ENCODE measurements at regions not wholly inside any gene's neighbourhood (a gene's known extent, or its start where the extent isn't known, plus 50 kb on each side); places are given as distances from the start of the nearest gene placed in this dataset.

- Mint-ChIP-seq H3K27ac (no peak overlapping the region), H3K27me3 (ENCODE audit: low read depth) (peaks cover under 1% of the 10 kb centered on the region), H3K4me3 (no peak overlapping the region), H3K9me3 (no peaks in the 10 kb centered on the region), H3K4me1 (peaks cover 10% of the 10 kb centered on the region), H3K36me3 (ENCODE audit: low read depth) (no peaks in the 10 kb centered on the region)
- TF ChIP-seq, protein P1, sequence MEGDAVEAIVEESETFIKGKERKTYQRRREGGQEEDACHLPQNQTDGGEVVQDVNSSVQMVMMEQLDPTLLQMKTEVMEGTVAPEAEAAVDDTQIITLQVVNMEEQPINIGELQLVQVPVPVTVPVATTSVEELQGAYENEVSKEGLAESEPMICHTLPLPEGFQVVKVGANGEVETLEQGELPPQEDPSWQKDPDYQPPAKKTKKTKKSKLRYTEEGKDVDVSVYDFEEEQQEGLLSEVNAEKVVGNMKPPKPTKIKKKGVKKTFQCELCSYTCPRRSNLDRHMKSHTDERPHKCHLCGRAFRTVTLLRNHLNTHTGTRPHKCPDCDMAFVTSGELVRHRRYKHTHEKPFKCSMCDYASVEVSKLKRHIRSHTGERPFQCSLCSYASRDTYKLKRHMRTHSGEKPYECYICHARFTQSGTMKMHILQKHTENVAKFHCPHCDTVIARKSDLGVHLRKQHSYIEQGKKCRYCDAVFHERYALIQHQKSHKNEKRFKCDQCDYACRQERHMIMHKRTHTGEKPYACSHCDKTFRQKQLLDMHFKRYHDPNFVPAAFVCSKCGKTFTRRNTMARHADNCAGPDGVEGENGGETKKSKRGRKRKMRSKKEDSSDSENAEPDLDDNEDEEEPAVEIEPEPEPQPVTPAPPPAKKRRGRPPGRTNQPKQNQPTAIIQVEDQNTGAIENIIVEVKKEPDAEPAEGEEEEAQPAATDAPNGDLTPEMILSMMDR (IDR thresholded peaks at IDR 0.05; ENCODE audit: unreplicated experiment in 3 of 3) = no peak
These were observed 395.4 kb upstream of the ITGA1 start for GRCh38 chr5:52392321-52392720.

- TF ChIP-seq, protein P1 (IDR thresholded peaks at IDR 0.05; ENCODE audit: unreplicated experiment in 3 of 3) = no peak
- Mint-ChIP-seq H3K4me3 (no peak overlapping the region), H3K36me3 (ENCODE audit: low read depth) (no peaks in the 10 kb centered on the region), H3K27me3 (ENCODE audit: low read depth) (no peaks in the 10 kb centered on the region), H3K4me1 (no peaks in the 10 kb centered on the region), H3K9me3 (no peaks in the 10 kb centered on the region), H3K27ac (no peak overlapping the region)
These were observed 377.9 kb upstream of the ITGA1 start for GRCh38 chr5:52409835-52410234.

- H3K4me3 Mint-ChIP-seq = no peak overlapping the region
- no peaks in the 10 kb centered on the region for H3K27me3 Mint-ChIP-seq (ENCODE audit: low read depth)
- no peak overlapping the region for H3K27ac Mint-ChIP-seq
- no peaks in the 10 kb centered on the region for H3K9me3 Mint-ChIP-seq
- no peaks in the 10 kb centered on the region for H3K4me1 Mint-ChIP-seq
- TF ChIP-seq, protein P1 (IDR thresholded peaks at IDR 0.05; ENCODE audit: unreplicated experiment in 3 of 3) = no peak
- H3K36me3 Mint-ChIP-seq (ENCODE audit: low read depth) = no peaks in the 10 kb centered on the region
These were observed 368.4 kb upstream of the ITGA1 start for GRCh38 chr5:52419357-52419756.

GRCh38 chr5:52427615-52428014, 360.1 kb upstream of the ITGA1 start:
- Mint-ChIP-seq H3K27ac (no peak overlapping the region), H3K36me3 (ENCODE audit: low read depth) (no peaks in the 10 kb centered on the region), H3K27me3 (ENCODE audit: low read depth) (no peaks in the 10 kb centered on the region), H3K4me1 (no peaks in the 10 kb centered on the region), H3K9me3 (peaks cover 3% of the 10 kb centered on the region), H3K4me3 (no peak overlapping the region)
- TF ChIP-seq, protein P1 (IDR thresholded peaks at IDR 0.05; ENCODE audit: unreplicated experiment in 3 of 3) = no peak

DNA sequence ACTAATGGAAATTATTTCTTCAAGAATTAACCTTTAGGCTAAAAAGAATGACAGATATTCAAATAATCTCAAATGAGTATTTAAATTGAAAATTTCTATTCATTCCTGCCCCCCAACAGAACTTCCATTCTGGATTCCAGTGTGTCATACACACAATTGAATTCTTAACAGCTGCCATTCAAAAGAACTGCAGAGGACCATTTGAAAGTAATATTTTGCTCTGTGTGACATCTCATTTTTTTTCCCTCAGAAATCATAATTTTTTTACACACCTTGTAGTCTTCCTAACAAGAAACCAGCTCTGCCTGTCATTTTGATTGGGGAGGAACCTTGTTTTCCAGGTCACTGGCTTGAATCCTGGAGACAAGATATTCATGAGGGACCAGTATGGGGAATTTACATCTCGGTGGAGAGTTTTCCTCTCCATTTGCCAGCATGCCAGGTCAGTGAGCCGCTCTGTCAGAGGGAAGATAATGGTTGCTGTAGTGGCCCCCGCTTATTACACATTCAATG, 358.7 kb upstream of the ITGA1 start:
- Mint-ChIP-seq H3K36me3 (ENCODE audit: low read depth) (no peaks in the 10 kb centered on the region), H3K9me3 (peaks cover 3% of the 10 kb centered on the region), H3K27me3 (ENCODE audit: low read depth) (no peaks in the 10 kb centered on the region), H3K4me1 (no peaks in the 10 kb centered on the region), H3K27ac (no peak overlapping the region), H3K4me3 (no peak overlapping the region)
- TF ChIP-seq, protein P1 (IDR thresholded peaks at IDR 0.05; ENCODE audit: unreplicated experiment in 3 of 3) = no peak

DNA sequence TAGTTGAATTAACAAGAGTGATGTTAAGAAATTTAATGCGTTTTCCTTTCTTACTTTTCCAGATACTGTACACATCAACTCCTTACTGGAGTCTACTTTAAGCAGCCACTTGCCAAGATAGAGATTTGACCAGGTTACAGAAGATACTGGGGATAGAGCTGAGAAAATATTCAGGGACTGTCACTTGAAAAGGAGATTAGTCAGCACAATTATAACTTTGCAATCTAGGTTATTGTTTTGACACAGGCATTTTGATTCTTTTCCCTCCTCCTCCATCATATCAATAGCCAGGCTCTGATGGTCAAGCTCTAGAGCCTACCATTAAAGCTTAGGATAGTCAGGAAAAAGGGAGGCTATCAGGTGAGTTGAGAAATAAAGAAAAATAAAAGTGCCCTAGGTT, 345.9 kb upstream of the ITGA1 start:
- H3K27ac Mint-ChIP-seq = no peak overlapping the region
- no peaks in the 10 kb centered on the region for H3K36me3 Mint-ChIP-seq (ENCODE audit: low read depth)
- no peak overlapping the region for H3K4me3 Mint-ChIP-seq
- no peaks in the 10 kb centered on the region for H3K4me1 Mint-ChIP-seq
- H3K9me3 Mint-ChIP-seq = no peaks in the 10 kb centered on the region
- TF ChIP-seq, protein P1 (IDR thresholded peaks at IDR 0.05; ENCODE audit: unreplicated experiment in 3 of 3) = no peak
- H3K27me3 Mint-ChIP-seq (ENCODE audit: low read depth) = no peaks in the 10 kb centered on the region

Measured in nephron (organoid).